Cardiac muscle cell (in vitro differentiated cells and primary cell): ENCODE measurements at regions not wholly inside any gene's neighbourhood (a gene's known extent, or its start where the extent isn't known, plus 50 kb on each side); places are given as distances from the start of the nearest gene placed in this dataset.
"Not testable (repeated sequence)": the region's sequence is repeated elsewhere in the genome, so short reads cannot be mapped to it uniquely, and the experiment has no call there.

Source experiments
- DNase-seq, 2 donors: peaks; one replicate each; pipeline versions ENCODE4 v3.0.0 to v3.0.0-alpha.2; 2010 to 2017; ENCODE audit warnings: low read depth in 1 of 2, low spot score in 1 of 2
- H3K27ac ChIP-seq: fragments of 200-600 bp; sonication (generic); 2 replicates; pipeline ENCODE4 v1.5.1; 2016
- H3K27me3 ChIP-seq: fragments of 200-600 bp; sonication (generic); 2 replicates; pipeline ENCODE4 v1.6.0; 2016; ENCODE audit warnings: control low read depth
- H3K36me3 ChIP-seq: fragments of 200-600 bp; sonication (generic); 2 replicates; pipeline ENCODE4 v1.5.1; 2016; ENCODE audit warnings: control low read depth
- H3K4me1 ChIP-seq: fragments of 200-600 bp; sonication (generic); 2 replicates; pipeline ENCODE4 v1.8.1; 2017; ENCODE audit warnings: low read depth, mild to moderate bottlenecking, mixed run types
- H3K4me3 ChIP-seq: fragments of 200-600 bp; sonication (generic); 2 replicates; pipeline ENCODE4 v1.5.1; 2016; ENCODE audit warnings: mild to moderate bottlenecking
- H3K9me3 ChIP-seq: fragments of 200-600 bp; sonication (generic); 2 replicates; pipeline ENCODE4 v1.5.1; 2017; ENCODE audit warnings: low read depth, mild to moderate bottlenecking, control low read depth
- TF ChIP-seq, protein P1 (sequence below): IDR thresholded peaks from 2 replicates; pipeline ENCODE4 v1.5.1; 2012; ENCODE audit warnings: low read depth, mild to moderate bottlenecking, low read length

- TF ChIP-seq, protein P1, sequence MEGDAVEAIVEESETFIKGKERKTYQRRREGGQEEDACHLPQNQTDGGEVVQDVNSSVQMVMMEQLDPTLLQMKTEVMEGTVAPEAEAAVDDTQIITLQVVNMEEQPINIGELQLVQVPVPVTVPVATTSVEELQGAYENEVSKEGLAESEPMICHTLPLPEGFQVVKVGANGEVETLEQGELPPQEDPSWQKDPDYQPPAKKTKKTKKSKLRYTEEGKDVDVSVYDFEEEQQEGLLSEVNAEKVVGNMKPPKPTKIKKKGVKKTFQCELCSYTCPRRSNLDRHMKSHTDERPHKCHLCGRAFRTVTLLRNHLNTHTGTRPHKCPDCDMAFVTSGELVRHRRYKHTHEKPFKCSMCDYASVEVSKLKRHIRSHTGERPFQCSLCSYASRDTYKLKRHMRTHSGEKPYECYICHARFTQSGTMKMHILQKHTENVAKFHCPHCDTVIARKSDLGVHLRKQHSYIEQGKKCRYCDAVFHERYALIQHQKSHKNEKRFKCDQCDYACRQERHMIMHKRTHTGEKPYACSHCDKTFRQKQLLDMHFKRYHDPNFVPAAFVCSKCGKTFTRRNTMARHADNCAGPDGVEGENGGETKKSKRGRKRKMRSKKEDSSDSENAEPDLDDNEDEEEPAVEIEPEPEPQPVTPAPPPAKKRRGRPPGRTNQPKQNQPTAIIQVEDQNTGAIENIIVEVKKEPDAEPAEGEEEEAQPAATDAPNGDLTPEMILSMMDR, result no peak
- H3K27ac ChIP-seq, result no peak overlapping the region
- H3K27me3 ChIP-seq, result no peaks in the 10 kb centered on the region
- H3K4me3 ChIP-seq, result no peak overlapping the region
- H3K4me1 ChIP-seq, result no peaks in the 10 kb centered on the region
- no peak for DNase-seq
- no peaks in the 10 kb centered on the region for H3K9me3 ChIP-seq
- no peaks in the 10 kb centered on the region for H3K36me3 ChIP-seq
Observed at GRCh38 chr5:121638126-121638525, 213.6 kb upstream of the FTMT start.

DNA sequence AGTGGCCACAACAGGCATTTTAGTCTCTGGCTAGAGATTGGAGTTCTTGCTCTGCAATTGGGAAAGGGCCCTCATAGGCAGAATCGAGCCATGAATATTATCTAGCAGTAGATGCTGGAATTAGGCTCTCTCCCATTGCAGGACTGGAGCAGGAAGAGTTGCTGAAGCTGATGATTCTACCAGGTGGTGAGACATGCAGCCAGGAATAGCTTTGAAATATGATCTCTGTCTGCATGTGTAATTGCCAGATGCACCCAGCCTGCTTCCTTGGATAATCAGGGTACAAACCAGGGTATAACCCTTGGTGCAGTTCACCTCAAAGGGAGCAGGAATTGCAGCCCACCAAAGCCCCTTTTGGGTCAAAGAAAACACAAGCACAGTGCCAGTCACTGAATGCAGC lies 211.4 kb upstream of the FTMT start:
- H3K4me1 ChIP-seq, result no peaks in the 10 kb centered on the region
- H3K9me3 ChIP-seq, result no peaks in the 10 kb centered on the region
- no peaks in the 10 kb centered on the region for H3K36me3 ChIP-seq
- no peaks in the 10 kb centered on the region for H3K27me3 ChIP-seq
- H3K4me3 ChIP-seq, result no peak overlapping the region
- H3K27ac ChIP-seq, result no peak overlapping the region
- TF ChIP-seq, protein P1, result no peak
- DNase-seq, result no peak

DNA sequence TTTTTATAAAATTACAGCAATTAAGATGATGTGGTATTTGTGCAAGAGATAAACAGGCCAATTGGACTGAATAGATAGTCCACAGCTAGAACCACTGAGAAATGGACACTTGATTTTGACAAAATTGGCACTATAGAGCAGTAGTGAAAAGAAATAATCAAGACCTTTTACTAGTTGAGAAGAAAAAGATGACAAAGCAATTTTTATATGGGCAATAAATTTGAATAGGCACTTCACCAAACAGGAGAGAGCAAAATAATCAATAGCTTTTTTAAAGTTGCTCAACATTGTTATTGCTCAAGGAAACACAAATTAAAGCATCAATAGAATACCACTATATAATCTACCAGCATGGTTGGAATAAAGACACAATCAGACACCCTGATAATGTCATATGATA lies 193.5 kb upstream of the FTMT start:
- no peaks in the 10 kb centered on the region for H3K27me3 ChIP-seq
- no peaks in the 10 kb centered on the region for H3K9me3 ChIP-seq
- no peak for DNase-seq
- H3K36me3 ChIP-seq, result no peaks in the 10 kb centered on the region
- no peak overlapping the region for H3K4me3 ChIP-seq
- peaks cover 3% of the 10 kb centered on the region for H3K4me1 ChIP-seq
- TF ChIP-seq, protein P1, result no peak
- H3K27ac ChIP-seq, result no peak overlapping the region

DNA sequence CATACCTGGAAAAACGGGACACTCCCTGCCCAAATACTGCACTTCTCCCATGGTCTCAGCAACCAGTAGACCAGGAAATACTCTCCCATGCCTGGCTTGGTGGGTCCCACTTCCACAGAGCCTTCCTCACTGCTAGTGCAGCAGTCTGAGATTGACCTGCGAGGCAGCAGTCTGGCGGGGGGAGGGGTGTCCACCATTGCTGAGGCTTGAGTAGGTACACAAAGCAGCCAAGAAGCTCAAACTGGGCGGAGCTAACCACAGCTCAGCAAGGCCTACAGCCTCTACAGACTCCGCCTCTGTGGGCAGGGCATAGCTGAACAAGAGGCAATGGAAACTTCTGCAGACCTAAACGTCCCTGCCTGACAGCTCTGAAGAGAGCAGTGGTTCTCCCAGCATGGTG lies 191.5 kb upstream of the FTMT start:
- no peak for DNase-seq

GRCh38 chr5:121665542-121665941 lies 186.1 kb upstream of the FTMT start:
- H3K27me3 ChIP-seq, DNase-seq, H3K36me3 ChIP-seq, H3K4me1 ChIP-seq, H3K9me3 ChIP-seq, H3K4me3 ChIP-seq, H3K27ac ChIP-seq: not testable (repeated sequence)

More for the DNA sequence above, 191.5 kb upstream of the FTMT start:
- no peaks in the 10 kb centered on the region for H3K9me3 ChIP-seq
- H3K36me3 ChIP-seq, result no peaks in the 10 kb centered on the region
- no peaks in the 10 kb centered on the region for H3K27me3 ChIP-seq
- peaks cover 3% of the 10 kb centered on the region for H3K4me1 ChIP-seq
- no peak overlapping the region for H3K4me3 ChIP-seq
- H3K27ac ChIP-seq, result no peak overlapping the region
- TF ChIP-seq, protein P1, result no peak

DNA sequence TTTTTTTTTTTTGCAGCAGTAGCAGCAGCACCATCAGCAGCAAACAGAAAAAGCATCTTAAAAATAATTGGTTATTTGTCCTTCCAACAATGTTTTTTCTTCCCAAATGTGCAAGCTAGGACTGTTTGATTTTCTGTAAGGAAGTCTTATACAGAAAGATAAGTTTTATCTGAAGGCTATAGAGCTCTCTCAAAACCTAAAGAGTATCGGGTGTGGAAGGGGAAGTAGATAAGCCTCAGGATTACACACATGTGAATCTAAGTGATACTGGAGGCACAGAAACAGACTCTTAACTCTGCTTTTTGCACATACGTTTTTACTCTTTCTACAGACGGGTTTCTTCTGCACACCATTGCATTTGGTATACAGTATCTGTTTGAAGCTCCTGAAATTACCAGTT lies 184.4 kb upstream of the FTMT start:
- TF ChIP-seq, protein P1, result no peak
- no peak for DNase-seq
- no peak overlapping the region for H3K4me3 ChIP-seq
- no peaks in the 10 kb centered on the region for H3K36me3 ChIP-seq
- H3K9me3 ChIP-seq, result no peaks in the 10 kb centered on the region
- H3K27me3 ChIP-seq, result no peaks in the 10 kb centered on the region
- no peak overlapping the region for H3K27ac ChIP-seq
- H3K4me1 ChIP-seq, result no peaks in the 10 kb centered on the region
